Ureter (tissue), 1 donor: ENCODE measurements at regions not wholly inside any gene's neighbourhood (a gene's known extent, or its start where the extent isn't known, plus 50 kb on each side); places are given as distances from the start of the nearest gene placed in this dataset.
"Not testable (repeated sequence)": the region's sequence is repeated elsewhere in the genome, so short reads cannot be mapped to it uniquely, and the experiment has no call there.

Experiments used
- DNase-seq: peaks from one replicate; pipeline ENCODE4 v3.0.0-alpha.2; 2020; ENCODE audit warnings: low spot score
- donor health status: DM: yes; HTN: yes; CAD: no.

DNA sequence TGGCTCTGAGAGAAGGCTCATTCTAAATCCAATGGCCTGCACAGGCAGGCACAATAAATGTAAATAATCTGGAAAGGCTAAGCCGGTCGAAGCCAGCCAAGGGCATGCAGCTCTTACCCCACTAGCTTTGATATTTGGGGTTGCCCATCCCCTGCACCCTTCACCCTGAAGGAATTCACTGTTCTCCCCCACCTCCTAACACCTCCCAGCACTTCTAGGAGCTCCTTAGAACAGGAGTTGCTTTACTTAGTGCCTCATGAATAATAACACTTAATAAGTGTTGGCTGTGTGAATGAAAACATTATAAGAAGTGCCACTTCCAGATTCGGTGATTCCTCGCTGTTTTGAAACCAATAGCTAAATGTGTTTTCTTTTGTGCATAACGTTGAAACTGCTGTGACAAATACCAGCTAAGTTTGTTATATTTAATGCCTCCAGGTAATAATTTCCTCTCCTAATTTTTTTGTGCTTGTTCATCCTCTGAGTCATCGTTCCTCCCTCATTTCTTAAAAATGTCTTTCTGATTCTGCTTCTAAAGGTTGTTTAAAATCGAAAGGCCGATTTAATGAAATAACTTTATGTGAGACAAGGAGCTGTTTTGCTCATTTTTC lies 458.8 kb downstream of the METTL4 start:
- no peak for DNase-seq

GRCh38 chr18:2114289-2114688 lies 457.0 kb downstream of the METTL4 start:
- no peak for DNase-seq

DNA sequence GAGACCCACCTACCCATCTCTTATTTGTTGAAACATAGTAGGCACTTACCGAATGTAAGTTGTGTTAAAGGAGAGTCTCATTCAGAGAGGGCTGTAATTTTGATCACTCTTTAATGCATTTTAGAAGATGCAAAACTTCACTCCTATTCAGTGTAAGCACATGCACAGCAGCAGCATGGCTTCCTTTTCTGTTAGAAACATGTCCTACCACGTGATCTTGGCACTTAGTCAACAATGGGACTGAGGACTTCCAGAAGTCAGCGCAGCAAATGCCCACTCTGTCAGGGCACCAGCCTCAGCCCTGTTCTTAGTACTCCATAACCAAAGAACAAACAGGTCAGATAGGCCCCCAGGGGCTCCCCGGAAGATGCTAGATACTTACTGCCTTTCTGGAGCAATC lies 456.5 kb downstream of the METTL4 start:
- DNase-seq = no peak

- no peak for DNase-seq
Observed at GRCh38 chr18:2121224-2121623, 450.1 kb downstream of the METTL4 start.

DNA sequence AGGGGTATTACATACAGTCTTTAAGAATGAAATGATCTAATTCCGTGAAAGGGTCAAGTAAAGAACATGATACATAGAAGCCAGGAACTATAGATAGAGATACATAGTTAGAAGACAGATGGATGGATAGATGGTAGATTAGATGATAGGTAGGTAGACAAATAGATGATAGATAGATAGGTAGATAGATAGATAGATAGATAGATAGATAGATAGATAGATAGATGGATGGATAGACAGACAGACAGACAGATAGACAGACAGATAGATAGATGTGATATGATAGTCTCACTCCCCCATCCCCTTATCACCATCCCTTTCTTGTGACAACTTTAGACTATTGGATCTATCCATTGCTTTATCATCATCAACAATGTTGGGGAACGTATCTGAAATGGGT lies 448.2 kb downstream of the METTL4 start:
- no peak for DNase-seq

DNA sequence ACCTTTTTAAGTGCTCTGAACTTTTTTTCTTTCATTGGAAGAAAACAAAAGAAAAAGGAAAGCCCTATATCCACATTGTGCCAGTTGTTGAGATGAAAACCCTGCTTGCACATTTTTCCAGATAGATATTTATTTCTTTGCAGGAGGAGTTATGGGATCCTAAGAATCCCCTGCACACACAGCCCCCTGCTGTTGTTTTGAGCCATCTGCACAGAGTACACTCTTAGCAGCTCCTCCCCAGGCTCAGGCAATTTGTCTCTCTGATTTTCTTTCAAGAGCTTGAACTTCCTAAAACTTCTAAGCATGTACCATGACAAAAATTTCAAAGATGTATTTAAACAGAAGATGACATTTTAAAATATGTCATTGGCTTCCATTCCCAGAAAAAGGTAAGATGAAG lies 436.9 kb downstream of the METTL4 start:
- DNase-seq = no peak

- DNase-seq = no peak
Observed at GRCh38 chr18:2135309-2135708, 436.0 kb downstream of the METTL4 start.

- DNase-seq = no peak
Observed at GRCh38 chr18:2138552-2138951, 432.8 kb downstream of the METTL4 start.

GRCh38 chr18:2139691-2140090 lies 431.6 kb downstream of the METTL4 start:
- DNase-seq = no peak

DNA sequence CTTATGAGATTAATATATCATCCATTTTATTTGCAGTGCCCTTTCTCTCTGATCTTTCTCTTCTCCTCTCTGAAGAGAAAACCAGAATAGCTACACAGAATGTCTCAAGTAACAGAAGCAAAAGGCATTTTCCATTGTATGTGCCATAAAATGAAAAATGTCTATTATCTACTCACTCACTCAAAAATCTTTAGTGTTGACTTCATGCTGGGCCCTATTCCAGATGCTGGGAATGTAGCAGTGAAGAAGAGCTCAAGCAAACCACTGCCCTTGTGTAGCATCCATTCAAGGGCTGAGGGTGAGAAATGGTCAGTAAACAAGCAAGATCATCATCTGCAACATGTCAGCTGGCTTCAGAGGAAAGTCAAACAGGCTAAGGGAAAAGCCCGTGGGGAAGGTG lies 427.7 kb downstream of the METTL4 start:
- no peak for DNase-seq

DNA sequence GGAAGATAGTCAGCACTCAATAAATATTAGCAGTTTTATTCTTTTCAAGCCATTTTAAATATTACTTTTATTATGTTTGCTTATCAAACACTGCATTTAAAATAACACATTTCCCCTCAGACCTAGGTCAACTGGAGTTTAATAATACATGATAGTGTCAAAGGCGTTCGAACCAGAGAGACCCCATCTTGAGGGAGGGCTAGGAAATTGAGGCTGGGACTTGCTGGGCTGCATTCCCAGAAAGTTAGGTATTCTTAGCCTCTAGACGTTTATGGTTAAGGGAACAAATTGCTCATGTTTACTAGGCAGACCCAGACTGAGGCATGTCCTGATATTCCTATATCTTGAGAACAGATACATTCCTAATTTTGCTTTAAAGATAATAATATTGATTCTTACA lies 426.5 kb downstream of the METTL4 start:
- no peak for DNase-seq

GRCh38 chr18:2146092-2146491 lies 425.2 kb downstream of the METTL4 start:
- no peak for DNase-seq

- no peak for DNase-seq
Observed at GRCh38 chr18:2146754-2147153, 424.6 kb downstream of the METTL4 start.

DNA sequence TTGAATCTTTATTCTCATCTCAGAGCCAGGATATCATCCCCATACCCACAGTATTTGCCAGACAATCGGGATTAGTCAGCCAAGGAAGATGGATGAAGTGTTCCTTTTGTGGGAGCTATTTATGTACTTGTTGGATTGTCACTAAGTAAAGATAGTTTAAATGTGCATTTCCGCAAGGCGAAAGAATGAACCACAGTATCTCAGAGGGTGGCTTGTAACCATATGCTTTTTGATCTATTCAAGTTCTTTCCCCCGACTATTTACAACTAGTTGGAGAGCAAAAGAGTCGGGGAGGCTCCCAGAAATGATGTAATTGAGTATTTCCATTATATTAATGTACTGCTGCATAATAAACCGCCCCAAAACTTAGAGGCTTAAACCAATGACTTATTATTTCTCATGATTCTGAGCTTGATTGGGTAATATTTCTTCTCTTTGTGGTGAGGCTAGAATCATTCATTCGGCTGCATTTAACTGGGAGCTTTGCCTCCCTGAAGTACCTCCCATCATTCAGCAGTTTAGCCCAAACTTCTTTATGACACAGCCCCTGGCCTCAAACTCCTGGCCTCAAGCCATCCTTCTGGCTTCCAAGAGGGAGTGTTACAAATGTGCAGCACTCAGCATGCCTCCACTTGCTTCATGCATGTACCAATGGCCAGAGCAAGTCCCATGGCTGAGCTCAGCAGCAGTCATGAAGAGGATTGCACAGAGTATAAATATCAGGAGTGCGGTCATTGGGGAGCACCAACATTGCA lies 423.7 kb downstream of the METTL4 start:
- DNase-seq = no peak

DNA sequence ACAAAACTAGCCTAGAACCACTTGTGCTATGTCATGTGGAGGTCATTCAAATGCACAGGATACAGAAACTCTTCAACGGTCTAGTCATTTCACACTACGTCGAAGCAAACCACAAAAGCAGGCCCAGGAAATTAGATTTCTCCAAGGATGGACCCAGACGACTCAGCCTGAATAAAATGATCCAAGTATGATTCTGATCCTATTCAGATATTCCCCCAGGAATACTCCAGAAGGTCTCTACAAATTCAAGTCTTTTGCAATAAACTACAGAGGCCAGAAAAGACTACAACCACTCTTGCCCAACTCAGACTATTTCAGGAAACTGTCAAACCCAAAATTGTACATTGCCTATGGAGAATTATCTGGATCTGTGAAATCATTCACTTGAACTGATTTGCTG lies 422.5 kb downstream of the METTL4 start:
- no peak for DNase-seq

GRCh38 chr18:2150566-2150965 lies 420.7 kb downstream of the METTL4 start:
- no peak for DNase-seq

GRCh38 chr18:2154278-2154677 lies 417.0 kb downstream of the METTL4 start:
- no peak for DNase-seq

DNA sequence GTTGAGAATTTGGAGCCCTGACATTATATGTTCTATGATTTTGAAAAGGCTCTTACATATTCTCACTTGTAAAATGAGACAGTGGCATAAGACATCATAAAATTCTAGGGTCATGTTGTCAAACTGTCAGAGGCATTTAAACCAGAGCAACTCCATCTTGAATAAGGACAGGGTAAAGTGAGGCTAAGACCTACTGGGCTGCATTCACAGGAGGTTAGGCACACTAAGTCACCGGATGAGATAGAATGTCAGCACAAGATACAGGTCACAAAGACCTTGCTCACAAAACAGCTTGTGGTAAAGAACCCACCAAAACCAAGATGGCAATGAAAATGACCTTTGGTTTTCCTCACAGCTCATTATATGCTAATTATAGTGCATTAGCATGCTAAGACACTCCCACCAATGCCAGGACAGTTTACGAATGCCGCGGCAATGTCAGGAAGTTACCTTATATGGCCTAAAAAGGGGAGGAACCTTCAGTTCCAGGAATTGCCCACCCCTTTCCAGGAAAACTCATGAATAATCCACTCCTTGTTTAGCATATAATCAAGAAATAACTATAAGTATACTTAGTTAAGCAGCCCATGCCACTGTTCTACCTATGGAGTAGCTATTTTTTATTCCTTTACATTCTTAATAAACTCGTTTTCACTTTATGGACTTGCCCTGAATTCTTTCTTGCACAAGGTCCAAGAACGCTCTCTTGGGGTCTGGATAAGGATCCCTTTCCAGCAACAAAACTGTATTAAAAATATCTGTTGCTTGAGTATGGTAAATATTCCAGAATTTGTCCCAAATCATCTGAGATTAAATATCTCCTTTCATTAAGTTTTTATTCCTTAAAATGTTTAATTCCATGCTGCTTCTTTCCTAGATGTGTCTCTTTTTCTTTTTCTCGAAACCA lies 406.4 kb downstream of the METTL4 start:
- DNase-seq = no peak

- DNase-seq = not testable (repeated sequence)
Observed at GRCh38 chr18:2166876-2167275, 404.4 kb downstream of the METTL4 start.

GRCh38 chr18:2168022-2168421 lies 403.3 kb downstream of the METTL4 start:
- no peak for DNase-seq

- no peak for DNase-seq
Observed at GRCh38 chr18:2169656-2170055, 401.6 kb downstream of the METTL4 start.

DNA sequence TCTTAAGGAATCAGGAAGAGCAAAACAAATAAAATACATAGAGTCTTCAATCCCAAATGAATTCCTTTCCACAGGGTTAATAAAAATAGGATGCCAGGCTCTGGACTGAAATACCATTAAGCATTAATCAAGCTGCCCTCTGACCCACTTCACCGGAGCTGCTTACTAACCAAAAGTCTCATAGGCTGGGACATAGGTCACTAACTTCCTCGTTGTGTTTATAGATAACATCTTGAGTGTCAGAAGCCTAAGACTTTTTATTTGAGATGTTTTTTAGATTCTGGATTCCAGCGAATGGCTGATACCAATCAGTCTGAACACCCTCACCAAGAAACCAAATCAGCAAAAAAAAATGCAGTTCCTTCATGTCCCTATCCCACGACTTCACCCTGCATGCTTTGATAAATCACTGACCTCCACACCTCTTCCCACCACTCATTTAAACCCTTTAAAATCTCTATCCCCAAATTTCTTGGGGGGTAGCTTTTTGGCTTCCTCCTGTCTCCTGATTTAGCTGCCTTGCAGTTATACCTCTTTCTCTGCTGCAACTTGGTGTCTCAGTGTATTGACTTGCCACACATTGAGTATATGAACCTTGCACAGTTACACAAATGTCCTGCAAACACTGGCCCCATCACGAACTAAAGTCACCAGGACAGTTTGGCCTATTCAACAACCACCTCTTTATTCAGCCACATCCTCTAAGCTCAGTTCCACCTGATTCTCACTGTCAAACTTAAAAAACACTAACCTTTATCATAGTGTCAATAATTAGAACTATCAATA lies 399.3 kb downstream of the METTL4 start:
- DNase-seq = no peak
